OCI-LY3 (cell line): ENCODE measurements at regions not wholly inside any gene's neighbourhood (a gene's known extent, or its start where the extent isn't known, plus 50 kb on each side); places are given as distances from the start of the nearest gene placed in this dataset.

Experiments used
- H2AFZ ChIP-seq: fragments of 200-600, 300-600 bp; shearing (Covaris generic); 2 replicates; pipeline ENCODE4 v1.6.0; 2014; ENCODE audit warnings: antibody characterized with exemption, low read depth, low read length
- H3K27ac ChIP-seq: fragments of 200-600, 300-600 bp; sonication (generic); 2 replicates; pipeline ENCODE4 v1.5.1; 2014; ENCODE audit warnings: mild to moderate bottlenecking, low read length, moderate library complexity, mixed read lengths
- H3K27me3 ChIP-seq: fragments of 200-600, 300-600 bp; sonication (generic); 2 replicates; pipeline ENCODE4 v1.6.1; 2014; ENCODE audit warnings: low read depth, low read length, mixed read lengths
- H3K36me3 ChIP-seq: fragments of 200-600, 300-600 bp; sonication (generic); replicated peaks from 2 replicates; pipeline ENCODE3; 2014; ENCODE audit warnings: low read depth, low read length, mixed read lengths
- H3K4me1 ChIP-seq: fragments of 300-600, 200-600 bp; sonication (generic); 2 replicates; pipeline ENCODE4 v1.6.1; 2014; ENCODE audit warnings: low read length, mixed read lengths
- H3K4me2 ChIP-seq: fragments of 200-600, 300-600 bp; sonication (generic); 2 replicates; pipeline ENCODE4 v1.6.1; 2014; ENCODE audit warnings: low read length, mixed read lengths
- H3K4me3 ChIP-seq: fragments of 300-600, 200-600 bp; sonication (generic); 2 replicates; pipeline ENCODE4 v1.5.1; 2014; ENCODE audit warnings: antibody characterized with exemption, mild to moderate bottlenecking, low read length, moderate library complexity
- H3K79me2 ChIP-seq: fragments of 300-600, 200-600 bp; shearing (Covaris generic); 2 replicates; pipeline ENCODE4 v1.6.1; 2014; ENCODE audit warnings: mild to moderate bottlenecking, low read length, mixed read lengths
- H3K9ac ChIP-seq: fragments of 300-600, 200-600 bp; shearing (Covaris generic); 2 replicates; pipeline ENCODE4 v1.6.0; 2014; ENCODE audit warnings: mild to moderate bottlenecking, low read length, moderate library complexity
- H3K9me3 ChIP-seq: fragments of 200-600, 300-600 bp; shearing (Covaris generic); 2 replicates; pipeline ENCODE4 v1.6.1; 2014; ENCODE audit warnings: low read length, mixed read lengths; ENCODE audit not compliant: insufficient read depth
- H4K20me1 ChIP-seq: fragments of 200-600, 300-600 bp; sonication (generic); 2 replicates; pipeline ENCODE4 v1.6.1; 2016; ENCODE audit warnings: low read length, mixed read lengths; ENCODE audit not compliant: insufficient read depth
- EZH2phosphoT487 ChIP-seq: fragments of 200-600 bp; shearing (Covaris generic); IDR thresholded peaks from 2 replicates; pipeline ENCODE4 v1.6.1; 2018; ENCODE audit warnings: antibody characterized with exemption, mixed run types, low read depth
- TF ChIP-seq, protein P1 (sequence below): fragments of 200-600, 300-600 bp; sonication (generic); IDR thresholded peaks from 2 replicates; pipeline ENCODE4 v1.5.1; 2014; ENCODE audit warnings: antibody characterized with exemption, low read length, low read depth

DNA sequence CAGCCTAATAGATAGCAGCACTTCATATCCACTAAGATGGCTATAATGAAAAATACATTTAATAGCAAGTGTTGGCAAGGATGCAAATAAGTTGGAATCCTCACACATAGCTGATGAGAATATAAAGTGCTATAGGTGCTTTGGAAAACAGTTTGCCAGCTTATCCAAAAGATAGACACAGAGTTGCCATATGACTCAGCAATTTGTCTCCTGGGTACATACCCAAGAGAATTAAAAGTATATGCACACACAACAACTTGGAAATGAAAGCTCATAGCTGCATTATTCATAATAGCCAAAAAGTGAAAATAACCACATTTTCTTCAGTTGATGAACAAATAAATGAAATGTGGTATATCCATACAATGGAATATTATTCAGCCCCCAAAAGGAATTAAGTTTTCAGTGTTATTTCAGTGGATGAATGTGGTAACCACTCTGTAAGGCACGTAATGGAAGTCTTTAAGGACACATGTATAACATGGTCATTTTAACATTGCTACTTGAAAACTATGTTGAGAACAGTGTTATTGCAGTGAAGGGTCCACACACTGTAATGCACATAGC, 320.9 kb upstream of the ADGRL3 start:
- Histone ChIP-seq H3K9me3 (no peaks in the 10 kb centered on the region), H3K9ac (no peak overlapping the region), H3K4me3 (no peak overlapping the region), H3K79me2 (no peaks in the 10 kb centered on the region), H2AFZ (no peak overlapping the region), H3K36me3 (no peaks in the 10 kb centered on the region), H4K20me1 (no peaks in the 10 kb centered on the region), H3K4me2 (no peak overlapping the region), H3K4me1 (no peaks in the 10 kb centered on the region), H3K27ac (no peak overlapping the region), H3K27me3 (no peaks in the 10 kb centered on the region)
- TF ChIP-seq, protein P1, sequence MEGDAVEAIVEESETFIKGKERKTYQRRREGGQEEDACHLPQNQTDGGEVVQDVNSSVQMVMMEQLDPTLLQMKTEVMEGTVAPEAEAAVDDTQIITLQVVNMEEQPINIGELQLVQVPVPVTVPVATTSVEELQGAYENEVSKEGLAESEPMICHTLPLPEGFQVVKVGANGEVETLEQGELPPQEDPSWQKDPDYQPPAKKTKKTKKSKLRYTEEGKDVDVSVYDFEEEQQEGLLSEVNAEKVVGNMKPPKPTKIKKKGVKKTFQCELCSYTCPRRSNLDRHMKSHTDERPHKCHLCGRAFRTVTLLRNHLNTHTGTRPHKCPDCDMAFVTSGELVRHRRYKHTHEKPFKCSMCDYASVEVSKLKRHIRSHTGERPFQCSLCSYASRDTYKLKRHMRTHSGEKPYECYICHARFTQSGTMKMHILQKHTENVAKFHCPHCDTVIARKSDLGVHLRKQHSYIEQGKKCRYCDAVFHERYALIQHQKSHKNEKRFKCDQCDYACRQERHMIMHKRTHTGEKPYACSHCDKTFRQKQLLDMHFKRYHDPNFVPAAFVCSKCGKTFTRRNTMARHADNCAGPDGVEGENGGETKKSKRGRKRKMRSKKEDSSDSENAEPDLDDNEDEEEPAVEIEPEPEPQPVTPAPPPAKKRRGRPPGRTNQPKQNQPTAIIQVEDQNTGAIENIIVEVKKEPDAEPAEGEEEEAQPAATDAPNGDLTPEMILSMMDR: no peak
- no peak for TF ChIP-seq EZH2phosphoT487

GRCh38 chr4:60884587-60884986, 315.5 kb upstream of the ADGRL3 start:
- Histone ChIP-seq H3K4me2 (no peak overlapping the region), H3K79me2 (no peaks in the 10 kb centered on the region), H3K9ac (no peak overlapping the region), H3K9me3 (no peaks in the 10 kb centered on the region), H3K27ac (no peak overlapping the region), H3K36me3 (no peaks in the 10 kb centered on the region), H2AFZ (no peak overlapping the region), H3K27me3 (no peaks in the 10 kb centered on the region), H4K20me1 (no peaks in the 10 kb centered on the region), H3K4me1 (no peaks in the 10 kb centered on the region), H3K4me3 (no peak overlapping the region)
- TF ChIP-seq EZH2phosphoT487: no peak
- TF ChIP-seq, protein P1: no peak

- no peaks in the 10 kb centered on the region for H3K36me3 ChIP-seq
- H3K27me3 ChIP-seq: no peaks in the 10 kb centered on the region
- no peak overlapping the region for H2AFZ ChIP-seq
- no peak overlapping the region for H3K9ac ChIP-seq
- TF ChIP-seq, protein P1: no peak
- no peak for TF ChIP-seq EZH2phosphoT487
- no peaks in the 10 kb centered on the region for H3K9me3 ChIP-seq
- no peak overlapping the region for H3K4me3 ChIP-seq
- no peak overlapping the region for H3K4me2 ChIP-seq
- no peak overlapping the region for H3K27ac ChIP-seq
- H3K4me1 ChIP-seq: no peaks in the 10 kb centered on the region
- H3K79me2 ChIP-seq: no peaks in the 10 kb centered on the region
- H4K20me1 ChIP-seq: no peaks in the 10 kb centered on the region
These were observed 315.1 kb upstream of the ADGRL3 start for GRCh38 chr4:60885011-60885410.

DNA sequence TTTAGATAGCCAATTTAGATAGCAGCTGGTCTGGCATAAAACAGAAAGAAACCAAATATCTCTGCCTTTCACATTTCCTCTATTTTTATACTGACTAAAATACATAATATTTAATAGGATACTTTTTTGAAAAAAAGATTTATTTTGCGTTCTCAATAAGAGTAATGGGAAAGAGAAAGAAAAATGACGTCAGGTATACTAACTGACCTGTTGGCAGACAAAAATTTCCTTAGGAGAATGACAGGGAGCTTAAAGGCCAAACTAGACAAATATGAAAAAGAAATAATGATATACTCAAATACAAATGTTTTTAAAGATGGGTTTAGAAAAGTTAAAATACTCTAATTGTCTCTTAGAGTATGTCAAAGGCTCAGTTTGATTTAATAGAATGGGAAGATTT, 309.4 kb upstream of the ADGRL3 start:
- Histone ChIP-seq H3K27me3 (no peaks in the 10 kb centered on the region), H4K20me1 (no peaks in the 10 kb centered on the region), H3K4me2 (no peak overlapping the region), H3K79me2 (no peaks in the 10 kb centered on the region), H3K9me3 (no peaks in the 10 kb centered on the region), H3K27ac (no peak overlapping the region), H3K36me3 (no peaks in the 10 kb centered on the region), H3K4me1 (no peaks in the 10 kb centered on the region), H3K9ac (no peak overlapping the region), H3K4me3 (no peak overlapping the region), H2AFZ (no peak overlapping the region)
- TF ChIP-seq EZH2phosphoT487: no peak
- TF ChIP-seq, protein P1: no peak
